ENCODE measurements at regions not wholly inside any gene's neighbourhood (a gene's known extent, or its start where the extent isn't known, plus 50 kb on each side); places are given as distances from the start of the nearest gene placed in this dataset.

DNA sequence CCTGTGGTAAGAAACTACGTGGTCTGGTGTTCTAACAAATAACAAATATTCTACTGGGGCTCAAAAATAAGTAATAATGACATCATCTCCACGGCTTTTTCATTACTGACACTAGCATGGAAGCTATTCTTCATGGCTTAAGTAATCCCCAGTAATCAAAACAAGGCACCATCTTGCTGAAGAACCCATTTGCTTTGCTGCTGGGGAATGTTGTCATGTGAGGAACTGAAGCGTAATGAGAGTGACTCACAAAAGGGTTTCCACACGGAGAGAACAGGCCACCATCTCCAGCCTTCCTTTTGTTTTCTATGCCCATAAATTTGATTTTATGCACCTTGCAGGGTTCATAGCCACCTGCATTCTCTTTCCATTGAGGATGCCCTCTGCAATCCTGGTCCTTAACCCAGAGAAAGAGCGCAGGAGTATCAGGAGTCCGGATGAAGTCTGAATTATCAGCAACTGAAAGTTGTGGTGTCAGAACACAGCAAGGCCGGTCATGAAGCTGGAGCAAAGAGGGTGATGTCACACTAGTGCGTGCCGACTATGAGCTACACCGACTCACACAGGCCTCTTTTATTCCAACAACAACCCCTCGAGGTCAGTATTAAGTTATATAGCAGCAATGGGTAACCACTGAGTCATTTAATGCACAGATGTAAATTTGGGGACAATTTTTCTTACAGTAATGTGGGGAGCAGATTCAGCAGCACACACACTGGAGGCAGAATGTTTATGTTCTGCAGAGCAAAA is 173.7 kb upstream of the SSTR4 start:
- TF ChIP-seq, protein P1, sequence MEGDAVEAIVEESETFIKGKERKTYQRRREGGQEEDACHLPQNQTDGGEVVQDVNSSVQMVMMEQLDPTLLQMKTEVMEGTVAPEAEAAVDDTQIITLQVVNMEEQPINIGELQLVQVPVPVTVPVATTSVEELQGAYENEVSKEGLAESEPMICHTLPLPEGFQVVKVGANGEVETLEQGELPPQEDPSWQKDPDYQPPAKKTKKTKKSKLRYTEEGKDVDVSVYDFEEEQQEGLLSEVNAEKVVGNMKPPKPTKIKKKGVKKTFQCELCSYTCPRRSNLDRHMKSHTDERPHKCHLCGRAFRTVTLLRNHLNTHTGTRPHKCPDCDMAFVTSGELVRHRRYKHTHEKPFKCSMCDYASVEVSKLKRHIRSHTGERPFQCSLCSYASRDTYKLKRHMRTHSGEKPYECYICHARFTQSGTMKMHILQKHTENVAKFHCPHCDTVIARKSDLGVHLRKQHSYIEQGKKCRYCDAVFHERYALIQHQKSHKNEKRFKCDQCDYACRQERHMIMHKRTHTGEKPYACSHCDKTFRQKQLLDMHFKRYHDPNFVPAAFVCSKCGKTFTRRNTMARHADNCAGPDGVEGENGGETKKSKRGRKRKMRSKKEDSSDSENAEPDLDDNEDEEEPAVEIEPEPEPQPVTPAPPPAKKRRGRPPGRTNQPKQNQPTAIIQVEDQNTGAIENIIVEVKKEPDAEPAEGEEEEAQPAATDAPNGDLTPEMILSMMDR (conservative IDR thresholded peaks at IDR 0.05) = no peak
- H3K27ac ChIP-seq = no peak overlapping the region

DNA sequence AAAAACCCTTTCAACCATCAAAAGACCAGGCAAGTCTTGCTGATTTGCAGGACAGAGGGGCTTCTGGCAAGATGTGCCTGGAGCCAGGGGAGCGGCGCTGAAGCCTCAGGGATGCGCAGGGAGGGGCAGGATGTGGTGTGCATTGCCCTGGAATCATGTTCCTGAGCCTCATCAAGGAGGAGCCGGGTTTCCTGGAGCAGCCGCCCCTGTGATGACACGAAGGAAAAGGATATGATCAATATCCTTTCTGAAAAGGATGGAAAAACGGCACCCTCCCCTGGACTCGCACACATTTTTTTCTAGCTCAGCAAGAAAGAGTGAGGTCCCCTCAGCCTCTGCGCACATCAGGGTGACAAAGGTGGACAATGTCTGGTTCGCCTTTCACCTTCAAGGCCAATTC is 173.1 kb upstream of the SSTR4 start:
- TF ChIP-seq, protein P1 (conservative IDR thresholded peaks at IDR 0.05) = no peak
- H3K27ac ChIP-seq = no peak overlapping the region

DNA sequence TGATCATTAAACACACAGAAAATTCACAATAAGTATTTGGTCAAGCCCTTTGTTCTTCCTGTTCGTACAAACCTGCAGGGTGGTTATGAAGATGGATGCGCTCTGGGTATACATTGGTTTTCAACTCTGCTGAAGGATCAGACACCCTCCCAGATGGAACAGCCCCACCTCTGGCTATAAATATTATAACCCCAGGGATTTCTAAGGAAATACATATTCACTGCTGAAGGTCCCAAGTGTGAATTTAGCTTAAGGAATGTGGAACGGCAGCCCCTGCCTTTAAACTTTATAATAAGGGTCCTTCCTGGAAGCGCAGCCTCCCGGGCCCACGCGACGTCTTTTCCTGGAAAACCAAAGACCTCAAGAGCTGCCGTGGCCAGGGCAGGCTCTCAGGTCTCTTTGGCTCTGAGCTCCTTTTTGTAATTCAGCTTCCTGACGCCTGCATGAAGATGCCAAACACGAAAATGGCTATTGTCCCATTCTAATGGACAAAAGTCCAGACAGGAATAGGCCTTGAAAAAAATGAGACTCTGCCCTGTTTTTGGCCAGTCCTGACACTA is 172.4 kb upstream of the SSTR4 start:
- TF ChIP-seq, protein P1 (conservative IDR thresholded peaks at IDR 0.05) = 0 out of 2 replicates have a peak, but pooled peaks have one; percentile 21
- no peak overlapping the region for H3K27ac ChIP-seq

DNA sequence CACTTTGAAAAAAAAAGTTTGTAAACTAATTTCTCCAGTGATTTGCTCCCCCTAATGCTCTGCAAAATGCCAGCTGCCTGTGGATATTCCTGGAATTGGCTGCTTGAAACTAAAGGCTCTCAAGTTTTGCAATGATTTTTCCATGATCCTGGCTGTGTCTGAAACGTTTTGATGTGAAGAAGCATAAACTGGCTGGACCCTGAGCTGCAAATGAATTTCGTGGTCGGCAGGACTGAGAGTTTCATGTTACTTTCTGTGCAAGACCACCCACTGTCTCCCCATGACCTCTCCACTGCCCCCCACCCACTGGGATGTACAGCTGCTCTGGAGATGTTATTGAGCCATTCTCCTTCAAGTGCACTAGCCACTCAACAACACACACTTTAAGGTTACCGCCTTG is 171.3 kb upstream of the SSTR4 start:
- no peak overlapping the region for H3K27ac ChIP-seq
- TF ChIP-seq, protein P1 (conservative IDR thresholded peaks at IDR 0.05) = no peak

DNA sequence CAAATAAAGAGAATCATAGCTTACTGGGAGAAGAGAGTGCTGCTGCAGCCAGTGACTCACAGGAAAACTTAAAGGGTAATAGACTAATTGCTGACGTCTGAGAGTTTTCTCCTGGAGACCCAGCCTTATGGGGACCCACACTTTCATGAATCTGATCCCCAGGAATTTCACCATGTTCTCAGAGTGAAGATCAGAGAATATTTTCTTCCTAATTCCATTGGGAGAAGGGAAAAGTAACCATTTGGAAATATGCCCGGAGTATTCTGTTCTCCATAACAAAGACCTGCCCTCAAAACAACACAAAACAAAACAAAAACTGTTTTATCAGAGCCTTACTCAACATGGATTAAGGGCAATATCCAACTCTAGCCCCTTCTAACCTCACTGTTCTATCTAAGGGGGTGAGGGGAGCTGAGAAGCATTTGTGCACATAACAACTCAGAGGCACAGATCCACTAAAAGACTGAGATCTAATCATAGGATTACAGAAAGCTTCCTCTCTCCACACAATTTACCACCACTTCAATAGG is 168.2 kb upstream of the SSTR4 start:
- TF ChIP-seq, protein P1 (conservative IDR thresholded peaks at IDR 0.05) = no peak
- H3K27ac ChIP-seq = no peak overlapping the region

DNA sequence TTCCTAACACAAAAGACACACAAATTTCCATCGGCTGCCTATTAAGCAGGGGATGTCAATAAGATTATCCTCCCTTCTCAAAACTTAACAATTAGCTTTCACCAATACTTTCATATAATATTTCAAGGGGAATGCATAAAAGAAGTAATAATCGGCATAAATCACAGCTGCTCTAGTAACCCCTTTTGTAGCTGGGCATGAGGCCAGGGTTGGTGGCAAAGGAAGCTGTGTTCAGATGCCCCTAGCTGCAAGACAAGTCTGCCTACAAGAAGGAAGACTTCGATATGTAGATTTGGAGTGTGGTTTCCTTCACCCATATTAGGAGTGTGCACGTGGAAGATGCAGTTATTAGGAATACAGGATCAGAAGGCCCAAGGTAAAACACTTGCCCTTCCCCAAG is 156.9 kb upstream of the SSTR4 start:
- TF ChIP-seq, protein P1 (conservative IDR thresholded peaks at IDR 0.05) = no peak

DNA sequence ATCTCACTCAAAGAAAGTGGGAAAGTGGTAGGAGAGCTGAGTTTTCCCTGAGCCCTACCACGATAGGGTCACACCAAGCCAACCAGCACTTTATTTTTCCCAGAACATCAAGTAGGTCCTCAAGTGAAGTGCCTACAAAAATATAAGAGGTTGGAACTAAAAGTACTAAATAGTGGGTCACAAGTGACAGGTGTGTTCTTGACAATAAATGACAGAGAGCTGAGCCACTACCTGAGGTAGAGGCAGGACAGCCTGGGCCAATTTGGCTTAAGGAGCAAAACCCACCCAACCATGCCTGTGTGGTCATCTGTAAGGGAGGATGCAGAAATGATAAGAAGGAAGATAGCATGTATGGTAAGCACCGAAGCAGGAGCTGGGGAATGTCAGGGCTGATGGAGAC is 154.8 kb upstream of the SSTR4 start:
- TF ChIP-seq, protein P1 (conservative IDR thresholded peaks at IDR 0.05) = no peak
- no peak overlapping the region for H3K27ac ChIP-seq

More for the DNA sequence above, 156.9 kb upstream of the SSTR4 start:
- no peak overlapping the region for H3K27ac ChIP-seq

All from VCaP (cell line).